ENCODE measurements at regions not wholly inside any gene's neighbourhood (a gene's known extent, or its start where the extent isn't known, plus 50 kb on each side); places are given as distances from the start of the nearest gene placed in this dataset.

GRCh38 chr3:88732186-88732585 is 375.2 kb upstream of the EPHA3 start:
- intact Hi-C loops (cut with micrococcal nuclease; ENCODE audit: unreplicated experiment), result no loop called here
- TF ChIP-seq CTCF (IDR thresholded peaks at IDR 0.05; ENCODE audit: insufficient read depth in 1 of 2, low read depth in 1 of 2, low read length in 1 of 2, severe bottlenecking in 1 of 2, unreplicated experiment in 1 of 2), result no peak
- ChIA-PET POLR2A (no interaction called here), CTCF (no interaction called here)
- Histone ChIP-seq H3K4me1 (no peaks in the 10 kb centered on the region), H3K9me3 (no peaks in the 10 kb centered on the region), H3K4me3 (ENCODE audit: low read depth, low read length) (no peak overlapping the region), H3K27me3 (replicated peaks; ENCODE audit: control insufficient read depth, insufficient read depth, low read length) (no peaks in the 10 kb centered on the region), H3K36me3 (ENCODE audit: control insufficient read depth, insufficient read depth, low read length) (no peaks in the 10 kb centered on the region)
- H3K9me3 Mint-ChIP-seq (ENCODE audit: unreplicated experiment), result no peaks in the 10 kb centered on the region
- no peaks in the 10 kb centered on the region for H3K36me3 Mint-ChIP-seq (ENCODE audit: insufficient read depth, unreplicated experiment)
- H3K27ac Mint-ChIP-seq (ENCODE audit: unreplicated experiment), result no peak overlapping the region
- no peaks in the 10 kb centered on the region for H3K4me1 Mint-ChIP-seq (ENCODE audit: low read depth, unreplicated experiment)
- H3K4me3 Mint-ChIP-seq (ENCODE audit: unreplicated experiment), result no peak overlapping the region
- DNase-seq, result no peak
- no TSS peak for BruUV-seq (replicated peaks)
- H3K27me3 Mint-ChIP-seq (ENCODE audit: insufficient read depth, unreplicated experiment), result no peaks in the 10 kb centered on the region

GRCh38 chr3:88742106-88742505 is 365.3 kb upstream of the EPHA3 start:
- CTCF ChIA-PET, result no interaction called here
- DNase-seq, result no peak
- Mint-ChIP-seq H3K27me3 (ENCODE audit: insufficient read depth, unreplicated experiment) (no peaks in the 10 kb centered on the region), H3K4me1 (ENCODE audit: low read depth, unreplicated experiment) (no peaks in the 10 kb centered on the region), H3K4me3 (ENCODE audit: unreplicated experiment) (no peak overlapping the region), H3K36me3 (ENCODE audit: insufficient read depth, unreplicated experiment) (no peaks in the 10 kb centered on the region), H3K27ac (ENCODE audit: unreplicated experiment) (no peak overlapping the region), H3K9me3 (ENCODE audit: unreplicated experiment) (no peaks in the 10 kb centered on the region)
- POLR2A ChIA-PET, result no interaction called here
- BruUV-seq (replicated peaks), result no TSS peak
- TF ChIP-seq CTCF (IDR thresholded peaks at IDR 0.05; ENCODE audit: insufficient read depth in 1 of 2, low read depth in 1 of 2, low read length in 1 of 2, severe bottlenecking in 1 of 2, unreplicated experiment in 1 of 2), result no peak
- Histone ChIP-seq H3K9me3 (no peaks in the 10 kb centered on the region), H3K4me1 (no peaks in the 10 kb centered on the region), H3K36me3 (ENCODE audit: control insufficient read depth, insufficient read depth, low read length) (no peaks in the 10 kb centered on the region), H3K27me3 (replicated peaks; ENCODE audit: control insufficient read depth, insufficient read depth, low read length) (no peaks in the 10 kb centered on the region), H3K4me3 (ENCODE audit: low read depth, low read length) (no peak overlapping the region)
- intact Hi-C loops (cut with micrococcal nuclease; ENCODE audit: unreplicated experiment), result no loop called here

GRCh38 chr3:88742674-88743507 is 364.5 kb upstream of the EPHA3 start:
- H3K4me1 ChIP-seq, result no peaks in the 10 kb centered on the region
- intact Hi-C loops (cut with micrococcal nuclease; ENCODE audit: unreplicated experiment), result no loop called here
- no peaks in the 10 kb centered on the region for H3K36me3 ChIP-seq (ENCODE audit: control insufficient read depth, insufficient read depth, low read length)
- POLR2A ChIA-PET, result no interaction called here
- no peak for TF ChIP-seq CTCF (IDR thresholded peaks at IDR 0.05; ENCODE audit: insufficient read depth in 1 of 2, low read depth in 1 of 2, low read length in 1 of 2, severe bottlenecking in 1 of 2, unreplicated experiment in 1 of 2)
- Mint-ChIP-seq H3K27ac (ENCODE audit: unreplicated experiment) (no peak overlapping the region), H3K4me3 (ENCODE audit: unreplicated experiment) (no peak overlapping the region), H3K36me3 (ENCODE audit: insufficient read depth, unreplicated experiment) (no peaks in the 10 kb centered on the region), H3K9me3 (ENCODE audit: unreplicated experiment) (no peaks in the 10 kb centered on the region), H3K27me3 (ENCODE audit: insufficient read depth, unreplicated experiment) (no peaks in the 10 kb centered on the region), H3K4me1 (ENCODE audit: low read depth, unreplicated experiment) (no peaks in the 10 kb centered on the region)
- H3K9me3 ChIP-seq, result no peaks in the 10 kb centered on the region
- no peaks in the 10 kb centered on the region for H3K27me3 ChIP-seq (replicated peaks; ENCODE audit: control insufficient read depth, insufficient read depth, low read length)
- no peak overlapping the region for H3K4me3 ChIP-seq (ENCODE audit: low read depth, low read length)
- CTCF ChIA-PET, result no interaction called here
- DNase-seq, result no peak
- no TSS peak for BruUV-seq (replicated peaks)

Data from Caco-2 (cell line).